ENCODE measurements at regions not wholly inside any gene's neighbourhood (a gene's known extent, or its start where the extent isn't known, plus 50 kb on each side); places are given as distances from the start of the nearest gene placed in this dataset.

DNA sequence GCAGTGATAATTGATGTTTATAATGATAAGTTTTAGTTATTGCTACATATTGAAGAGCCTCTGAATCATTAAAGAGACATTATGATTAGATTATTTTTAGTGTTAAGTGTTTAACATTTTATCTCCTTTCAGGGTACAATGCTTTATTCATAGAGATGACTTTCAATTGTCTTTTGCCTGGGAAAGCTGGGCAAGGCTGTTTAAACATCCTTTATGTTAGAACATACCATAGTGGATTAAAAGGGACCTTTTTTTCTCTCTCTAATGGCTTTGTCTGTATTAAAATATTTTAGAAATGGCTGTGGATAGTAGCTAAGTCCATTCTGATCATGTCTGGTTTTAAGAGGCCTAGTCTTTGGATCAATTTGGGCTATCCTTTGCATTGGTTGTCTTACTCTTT lies 427.5 kb upstream of the MIS18BP1 start:
- TF ChIP-seq ZNF274 (IDR thresholded peaks at IDR 0.05; ENCODE audit: low read depth, low read length) (no peak), YY1 (IDR thresholded peaks at IDR 0.05; ENCODE audit: insufficient read depth, insufficient read length) (no peak), SUZ12 (IDR thresholded peaks at IDR 0.05; ENCODE audit: extremely low read depth, insufficient read depth, insufficient read length) (no peak)
